ENCODE measurements at regions not wholly inside any gene's neighbourhood (a gene's known extent, or its start where the extent isn't known, plus 50 kb on each side); places are given as distances from the start of the nearest gene placed in this dataset.

DNA sequence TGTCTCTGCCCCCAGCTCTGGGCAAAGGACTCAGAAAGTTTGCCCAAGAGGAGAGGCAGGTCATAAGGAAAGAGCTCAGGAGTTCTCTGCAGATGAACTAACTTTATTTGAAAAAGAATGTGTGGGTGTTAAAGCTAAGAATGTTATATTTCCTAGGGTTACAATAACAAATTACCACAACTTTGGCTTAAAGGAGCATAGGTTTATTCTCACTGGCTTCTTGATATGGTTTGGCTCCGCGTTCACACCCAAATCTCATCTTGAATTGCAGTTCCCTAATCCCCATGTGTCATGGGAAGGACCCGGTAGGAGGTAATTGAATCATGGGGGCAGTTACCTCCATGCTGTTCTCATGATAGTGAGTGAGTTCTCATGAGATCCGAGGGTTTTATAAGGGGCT, 383.7 kb upstream of the CFAP20DC start:
- intact Hi-C loops (cut with micrococcal nuclease), result no loop called here
- no peak overlapping the region for H3K27ac ChIP-seq (ENCODE audit: low read length)
- Mint-ChIP-seq H3K9me3 (peaks cover 0 to 3% of the 10 kb centered on the region in 2 donors), H3K4me3 (no peak overlapping the region), H3K36me3 (peaks cover 9% of the 10 kb centered on the region), H3K4me1 (peaks cover 0 to 3% of the 10 kb centered on the region in 2 donors), H3K27me3 (ENCODE audit: low read depth in 2 of 2) (peaks cover 6 to 9% of the 10 kb centered on the region in 2 donors), H3K27ac (no peak overlapping the region)
- TF ChIP-seq, protein P1, sequence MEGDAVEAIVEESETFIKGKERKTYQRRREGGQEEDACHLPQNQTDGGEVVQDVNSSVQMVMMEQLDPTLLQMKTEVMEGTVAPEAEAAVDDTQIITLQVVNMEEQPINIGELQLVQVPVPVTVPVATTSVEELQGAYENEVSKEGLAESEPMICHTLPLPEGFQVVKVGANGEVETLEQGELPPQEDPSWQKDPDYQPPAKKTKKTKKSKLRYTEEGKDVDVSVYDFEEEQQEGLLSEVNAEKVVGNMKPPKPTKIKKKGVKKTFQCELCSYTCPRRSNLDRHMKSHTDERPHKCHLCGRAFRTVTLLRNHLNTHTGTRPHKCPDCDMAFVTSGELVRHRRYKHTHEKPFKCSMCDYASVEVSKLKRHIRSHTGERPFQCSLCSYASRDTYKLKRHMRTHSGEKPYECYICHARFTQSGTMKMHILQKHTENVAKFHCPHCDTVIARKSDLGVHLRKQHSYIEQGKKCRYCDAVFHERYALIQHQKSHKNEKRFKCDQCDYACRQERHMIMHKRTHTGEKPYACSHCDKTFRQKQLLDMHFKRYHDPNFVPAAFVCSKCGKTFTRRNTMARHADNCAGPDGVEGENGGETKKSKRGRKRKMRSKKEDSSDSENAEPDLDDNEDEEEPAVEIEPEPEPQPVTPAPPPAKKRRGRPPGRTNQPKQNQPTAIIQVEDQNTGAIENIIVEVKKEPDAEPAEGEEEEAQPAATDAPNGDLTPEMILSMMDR (IDR thresholded peaks at IDR 0.05), result no peak
- H3K9me3 ChIP-seq (ENCODE audit: control insufficient read depth, insufficient read depth, low read length), result no peaks in the 10 kb centered on the region
- no peaks in the 10 kb centered on the region for H3K4me1 ChIP-seq (ENCODE audit: control insufficient read depth, insufficient read depth, low read length)
- no peaks in the 10 kb centered on the region for H3K27me3 ChIP-seq (ENCODE audit: control insufficient read depth, insufficient read depth, low read length)
- no peak for DNase-seq
- H3K4me3 ChIP-seq (ENCODE audit: low read length), result no peak overlapping the region
- WGBS (ENCODE audit: insufficient coverage), result 100% methylated on average over 3 of the region's 4 CpGs
- ATAC-seq, result no peak
- H3K36me3 ChIP-seq (ENCODE audit: control insufficient read depth, insufficient read depth, low read length), result no peaks in the 10 kb centered on the region

- Histone ChIP-seq H3K4me3 (ENCODE audit: low read length) (no peak overlapping the region), H3K27me3 (ENCODE audit: control insufficient read depth, insufficient read depth, low read length) (no peaks in the 10 kb centered on the region), H3K4me1 (ENCODE audit: control insufficient read depth, insufficient read depth, low read length) (peaks cover 3% of the 10 kb centered on the region), H3K9me3 (ENCODE audit: control insufficient read depth, insufficient read depth, low read length) (no peaks in the 10 kb centered on the region), H3K27ac (ENCODE audit: low read length) (no peak overlapping the region), H3K36me3 (ENCODE audit: control insufficient read depth, insufficient read depth, low read length) (no peaks in the 10 kb centered on the region)
- no peak overlapping the region for H3K4me3 Mint-ChIP-seq
- DNase-seq, result no peak
- peaks cover 3 to 11% of the 10 kb centered on the region in 2 donors for H3K4me1 Mint-ChIP-seq
- intact Hi-C loops (cut with micrococcal nuclease), result no loop called here
- 100% methylated on average over 5 of the region's 6 CpGs for WGBS (ENCODE audit: insufficient coverage)
- no peak overlapping the region for H3K27ac Mint-ChIP-seq
- H3K9me3 Mint-ChIP-seq, result peaks cover 0 to 3% of the 10 kb centered on the region in 2 donors
- H3K27me3 Mint-ChIP-seq (ENCODE audit: low read depth in 2 of 2), result peaks cover 11 to 15% of the 10 kb centered on the region in 2 donors
- TF ChIP-seq, protein P1 (IDR thresholded peaks at IDR 0.05), result no peak
- no peak for ATAC-seq
- H3K36me3 Mint-ChIP-seq, result peaks cover 9% of the 10 kb centered on the region
These were observed 382.8 kb upstream of the CFAP20DC start for GRCh38 chr3:59432665-59433064.

DNA sequence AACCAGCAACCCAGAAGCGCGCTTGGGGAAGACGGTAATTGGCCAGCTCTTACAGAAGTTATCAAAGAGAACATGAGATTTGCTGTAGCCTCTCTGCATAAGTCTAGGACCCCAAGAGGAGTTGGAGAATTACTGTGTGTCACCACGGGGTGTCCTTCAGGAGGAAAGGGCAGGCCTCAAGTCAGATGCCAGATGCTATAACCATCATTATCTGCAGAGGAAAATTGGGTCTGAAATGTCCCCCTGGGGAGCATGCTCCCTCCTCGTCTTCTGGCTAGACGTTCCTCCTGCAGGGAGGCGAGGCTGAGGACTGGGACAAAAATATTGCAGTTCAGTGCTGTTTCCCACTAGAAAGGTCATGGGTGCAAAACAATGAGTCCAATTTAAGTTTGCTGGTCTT, 380.5 kb upstream of the CFAP20DC start:
- Mint-ChIP-seq H3K4me1 (peaks cover 26 to 35% of the 10 kb centered on the region in 2 donors), H3K4me3 (no peak overlapping the region), H3K27ac (no peak overlapping the region), H3K27me3 (ENCODE audit: low read depth in 2 of 2) (peaks cover 22 to 38% of the 10 kb centered on the region in 2 donors), H3K36me3 (peaks cover 9% of the 10 kb centered on the region), H3K9me3 (peaks cover 0 to 3% of the 10 kb centered on the region in 2 donors)
- ATAC-seq (no peak), DNase-seq (no peak)
- peaks cover 22% of the 10 kb centered on the region for H3K4me1 ChIP-seq (ENCODE audit: control insufficient read depth, insufficient read depth, low read length)
- no peak overlapping the region for H3K4me3 ChIP-seq (ENCODE audit: low read length)
- no peak overlapping the region for H3K27ac ChIP-seq (ENCODE audit: low read length)
- TF ChIP-seq, protein P1 (IDR thresholded peaks at IDR 0.05), result no peak
- no peaks in the 10 kb centered on the region for H3K36me3 ChIP-seq (ENCODE audit: control insufficient read depth, insufficient read depth, low read length)
- H3K9me3 ChIP-seq (ENCODE audit: control insufficient read depth, insufficient read depth, low read length), result no peaks in the 10 kb centered on the region
- no peaks in the 10 kb centered on the region for H3K27me3 ChIP-seq (ENCODE audit: control insufficient read depth, insufficient read depth, low read length)
- intact Hi-C loops (cut with micrococcal nuclease), result no loop called here
- 84% methylated on average over 7 of the region's 7 CpGs for WGBS (ENCODE audit: insufficient coverage)

DNA sequence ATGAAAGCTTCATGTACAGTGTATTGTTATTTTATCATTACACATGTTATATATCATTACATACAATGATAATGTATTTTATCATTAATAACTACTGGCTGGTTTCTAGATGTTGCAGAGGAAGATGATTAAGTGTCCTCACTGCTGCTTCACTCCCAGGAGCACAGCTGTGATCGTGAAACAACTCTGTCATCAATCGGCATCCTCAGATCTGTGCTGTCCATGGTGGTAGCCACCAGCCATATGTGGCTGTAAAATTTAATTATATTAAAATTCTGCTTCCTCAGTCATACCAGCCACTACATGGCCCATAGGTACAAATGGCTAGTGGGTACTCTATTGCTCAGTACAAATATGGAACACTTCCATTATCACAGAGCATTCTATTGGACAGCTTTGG, 379.4 kb upstream of the CFAP20DC start:
- Histone ChIP-seq H3K27ac (ENCODE audit: low read length) (no peak overlapping the region), H3K27me3 (ENCODE audit: control insufficient read depth, insufficient read depth, low read length) (no peaks in the 10 kb centered on the region), H3K36me3 (ENCODE audit: control insufficient read depth, insufficient read depth, low read length) (no peaks in the 10 kb centered on the region), H3K4me3 (ENCODE audit: low read length) (no peak overlapping the region), H3K9me3 (ENCODE audit: control insufficient read depth, insufficient read depth, low read length) (no peaks in the 10 kb centered on the region), H3K4me1 (ENCODE audit: control insufficient read depth, insufficient read depth, low read length) (peaks cover 33% of the 10 kb centered on the region)
- DNase-seq (no peak), ATAC-seq (no peak)
- intact Hi-C loops (cut with micrococcal nuclease), result no loop called here
- peaks cover 0 to 2% of the 10 kb centered on the region in 2 donors for H3K9me3 Mint-ChIP-seq
- H3K4me3 Mint-ChIP-seq, result no peak overlapping the region
- peaks cover 37 to 44% of the 10 kb centered on the region in 2 donors for H3K4me1 Mint-ChIP-seq
- peaks cover 4% of the 10 kb centered on the region for H3K36me3 Mint-ChIP-seq
- WGBS (ENCODE audit: insufficient coverage), result 100% methylated on average over 2 of the region's 2 CpGs
- peaks cover 27 to 39% of the 10 kb centered on the region in 2 donors for H3K27me3 Mint-ChIP-seq (ENCODE audit: low read depth in 2 of 2)
- TF ChIP-seq, protein P1 (IDR thresholded peaks at IDR 0.05), result no peak
- H3K27ac Mint-ChIP-seq, result no peak overlapping the region
